ENCODE measurements at regions not wholly inside any gene's neighbourhood (a gene's known extent, or its start where the extent isn't known, plus 50 kb on each side); places are given as distances from the start of the nearest gene placed in this dataset.

DNA sequence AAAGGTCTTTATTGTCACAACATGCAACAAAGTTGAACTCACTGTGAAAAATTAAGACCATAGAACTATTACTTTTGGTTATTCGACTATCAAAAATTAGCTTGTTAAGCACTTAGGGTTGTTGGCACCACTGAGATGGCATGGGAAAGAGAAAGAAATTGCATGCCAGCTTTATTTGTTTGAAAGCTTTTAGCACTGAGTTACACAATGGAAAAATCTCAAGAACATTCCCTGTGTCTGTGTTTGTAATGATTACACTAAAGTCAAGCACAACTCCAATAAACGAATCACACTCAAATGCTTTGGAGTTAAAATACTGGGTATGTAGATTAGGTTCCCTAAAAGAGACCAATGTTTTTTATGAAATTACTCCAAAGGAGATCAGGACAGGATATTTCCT is 158.6 kb upstream of the COL8A1 start:
- TF ChIP-seq, protein P1, sequence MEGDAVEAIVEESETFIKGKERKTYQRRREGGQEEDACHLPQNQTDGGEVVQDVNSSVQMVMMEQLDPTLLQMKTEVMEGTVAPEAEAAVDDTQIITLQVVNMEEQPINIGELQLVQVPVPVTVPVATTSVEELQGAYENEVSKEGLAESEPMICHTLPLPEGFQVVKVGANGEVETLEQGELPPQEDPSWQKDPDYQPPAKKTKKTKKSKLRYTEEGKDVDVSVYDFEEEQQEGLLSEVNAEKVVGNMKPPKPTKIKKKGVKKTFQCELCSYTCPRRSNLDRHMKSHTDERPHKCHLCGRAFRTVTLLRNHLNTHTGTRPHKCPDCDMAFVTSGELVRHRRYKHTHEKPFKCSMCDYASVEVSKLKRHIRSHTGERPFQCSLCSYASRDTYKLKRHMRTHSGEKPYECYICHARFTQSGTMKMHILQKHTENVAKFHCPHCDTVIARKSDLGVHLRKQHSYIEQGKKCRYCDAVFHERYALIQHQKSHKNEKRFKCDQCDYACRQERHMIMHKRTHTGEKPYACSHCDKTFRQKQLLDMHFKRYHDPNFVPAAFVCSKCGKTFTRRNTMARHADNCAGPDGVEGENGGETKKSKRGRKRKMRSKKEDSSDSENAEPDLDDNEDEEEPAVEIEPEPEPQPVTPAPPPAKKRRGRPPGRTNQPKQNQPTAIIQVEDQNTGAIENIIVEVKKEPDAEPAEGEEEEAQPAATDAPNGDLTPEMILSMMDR (IDR thresholded peaks at IDR 0.05; ENCODE audit: low read length): no peak
- TF ChIP-seq EZH2 (optimal IDR thresholded peaks at IDR 0.05; ENCODE audit: low read depth, low read length): no peak
